ENCODE measurements at regions not wholly inside any gene's neighbourhood (a gene's known extent, or its start where the extent isn't known, plus 50 kb on each side); places are given as distances from the start of the nearest gene placed in this dataset.

DNA sequence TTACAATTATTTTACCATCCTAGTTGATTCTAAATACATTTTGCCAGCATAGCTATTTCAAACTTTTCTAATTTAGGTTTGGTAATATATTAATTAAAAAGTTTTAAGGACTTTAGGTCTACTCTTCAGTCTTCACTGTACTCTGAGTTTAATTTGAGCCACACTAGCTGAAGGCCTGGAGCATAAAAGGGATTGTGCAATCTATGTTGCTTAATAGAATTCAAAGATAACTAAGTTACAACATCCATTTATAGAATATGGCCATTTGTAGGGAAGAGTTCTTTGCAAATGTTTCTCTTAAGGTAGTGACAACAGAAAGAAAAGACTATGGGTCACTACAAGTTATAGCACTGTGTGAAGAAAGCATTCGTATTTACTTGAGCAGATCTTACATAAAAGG, 702.2 kb upstream of the NRXN1 start:
- intact Hi-C loops (cut with DNase I), result no loop called here
- H3K36me3 ChIP-seq, result no peaks in the 10 kb centered on the region
- H3K9me3 ChIP-seq, result no peaks in the 10 kb centered on the region
- H3K4me1 ChIP-seq (ENCODE audit: insufficient read depth), result no peaks in the 10 kb centered on the region
- no peak overlapping the region for H3K4me3 ChIP-seq
- TF ChIP-seq EP300 (IDR thresholded peaks at IDR 0.05), result no peak
- TF ChIP-seq POLR2A (IDR thresholded peaks at IDR 0.05), result no peak
- TF ChIP-seq CTCF (IDR thresholded peaks at IDR 0.05), result no peak
- no peaks in the 10 kb centered on the region for H3K27me3 ChIP-seq
- DNase-seq, result no peak
- no peak overlapping the region for H3K27ac ChIP-seq
- WGBS, 3 donors, result 86 to 94% (median 87%) methylated on average over 1 of the region's 1 CpG

DNA sequence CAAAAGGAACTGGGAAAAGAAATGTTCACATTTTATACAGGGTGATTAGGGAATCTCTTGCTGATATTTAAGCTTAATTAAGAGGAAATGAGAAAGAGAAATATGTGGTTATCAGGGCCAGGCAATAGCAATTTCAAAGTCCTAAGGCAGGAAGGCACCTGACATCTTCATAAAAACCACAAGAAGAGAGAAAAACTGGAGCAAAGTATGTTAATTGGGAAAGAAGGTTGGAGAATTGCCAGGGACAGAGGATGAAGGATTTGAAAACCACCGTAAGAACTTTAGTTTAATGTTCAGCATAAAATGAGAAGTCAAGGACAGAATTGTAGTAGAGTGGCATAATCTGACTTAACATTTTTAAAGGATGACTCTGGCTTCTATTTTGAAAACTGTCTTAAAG, 691.8 kb upstream of the NRXN1 start:
- Histone ChIP-seq H3K27ac (no peak overlapping the region), H3K36me3 (no peaks in the 10 kb centered on the region), H3K4me3 (no peak overlapping the region), H3K4me1 (ENCODE audit: insufficient read depth) (no peaks in the 10 kb centered on the region), H3K27me3 (no peaks in the 10 kb centered on the region), H3K9me3 (no peaks in the 10 kb centered on the region)
- TF ChIP-seq CTCF (IDR thresholded peaks at IDR 0.05) (no peak), EP300 (IDR thresholded peaks at IDR 0.05) (no peak), POLR2A (IDR thresholded peaks at IDR 0.05) (no peak)
- DNase-seq, result no peak
- intact Hi-C loops (cut with DNase I), result no loop called here
- 0 to 28% (median 7%) methylated on average over 1 of the region's 1 CpG for WGBS, 3 donors

GRCh38 chr2:51722311-51722710, 690.4 kb upstream of the NRXN1 start:
- WGBS, 3 donors, result 65 to 77% (median 73%) methylated on average over 1 of the region's 1 CpG
- TF ChIP-seq EP300 (IDR thresholded peaks at IDR 0.05) (no peak), CTCF (IDR thresholded peaks at IDR 0.05) (no peak), POLR2A (IDR thresholded peaks at IDR 0.05) (no peak)

DNA sequence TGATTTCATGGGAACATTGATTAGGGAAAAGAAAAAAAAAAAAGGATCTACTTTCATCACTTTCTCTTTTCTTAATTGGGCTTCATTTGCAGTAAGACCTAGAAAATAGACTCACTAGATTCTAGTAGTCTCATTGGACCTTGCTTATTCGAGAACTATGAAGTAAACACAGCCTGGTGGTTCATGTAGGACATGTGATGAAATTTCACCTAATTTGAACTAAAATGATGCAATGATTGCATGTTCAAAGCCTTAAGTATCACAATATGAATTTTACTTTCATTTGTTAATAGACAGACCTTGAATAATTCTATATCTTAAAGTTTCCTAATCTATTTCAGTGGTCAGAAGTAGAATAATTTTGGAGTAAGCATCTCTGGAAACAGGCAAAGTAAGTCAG, 688.9 kb upstream of the NRXN1 start:
- Histone ChIP-seq H3K27ac (no peak overlapping the region), H3K9me3 (no peaks in the 10 kb centered on the region), H3K4me3 (no peak overlapping the region), H3K4me1 (ENCODE audit: insufficient read depth) (no peaks in the 10 kb centered on the region), H3K36me3 (no peaks in the 10 kb centered on the region), H3K27me3 (no peaks in the 10 kb centered on the region)
- WGBS, 3 donors, result 78 to 85% (median 83%) methylated on average over 1 of the region's 1 CpG
- intact Hi-C loops (cut with DNase I), result no loop called here
- no peak for DNase-seq
- no peak for TF ChIP-seq EP300 (IDR thresholded peaks at IDR 0.05)
- no peak for TF ChIP-seq CTCF (IDR thresholded peaks at IDR 0.05)
- no peak for TF ChIP-seq POLR2A (IDR thresholded peaks at IDR 0.05)

More at GRCh38 chr2:51722311-51722710, 690.4 kb upstream of the NRXN1 start:
- intact Hi-C loops (cut with DNase I), result no loop called here
- Histone ChIP-seq H3K9me3 (no peaks in the 10 kb centered on the region), H3K4me1 (ENCODE audit: insufficient read depth) (no peaks in the 10 kb centered on the region), H3K27ac (no peak overlapping the region), H3K27me3 (no peaks in the 10 kb centered on the region), H3K36me3 (no peaks in the 10 kb centered on the region), H3K4me3 (no peak overlapping the region)
- DNase-seq, result no peak

GRCh38 chr2:51718881-51719280, 686.9 kb upstream of the NRXN1 start:
- DNase-seq, result no peak
- no peaks in the 10 kb centered on the region for H3K27me3 ChIP-seq
- no peak overlapping the region for H3K4me3 ChIP-seq
- H3K9me3 ChIP-seq, result no peaks in the 10 kb centered on the region
- intact Hi-C loops (cut with DNase I), result no loop called here
- H3K27ac ChIP-seq, result no peak overlapping the region
- H3K36me3 ChIP-seq, result no peaks in the 10 kb centered on the region
- H3K4me1 ChIP-seq (ENCODE audit: insufficient read depth), result no peaks in the 10 kb centered on the region
- TF ChIP-seq POLR2A (IDR thresholded peaks at IDR 0.05) (no peak), CTCF (IDR thresholded peaks at IDR 0.05) (no peak), EP300 (IDR thresholded peaks at IDR 0.05) (no peak)
